GM18502 (cell line): ENCODE measurements at regions not wholly inside any gene's neighbourhood (a gene's known extent, or its start where the extent isn't known, plus 50 kb on each side); places are given as distances from the start of the nearest gene placed in this dataset.

Experiments
- ATAC-seq: cut with Tn5 transposase; IDR thresholded peaks from one replicate; pipeline ENCODE4 v1.9.1; 2021; ENCODE audit warnings: mild to moderate bottlenecking; ENCODE audit not compliant: unreplicated experiment, poor library complexity

- no peak for ATAC-seq
These were observed 51.6 kb upstream of the ATF3 start for GRCh38 chr1:212556822-212557549.

- peak; percentile 40 for ATAC-seq
These were observed 50.5 kb upstream of the ATF3 start for GRCh38 chr1:212557739-212558692.

GRCh38 chr1:212558693-212559480 lies 49.7 kb upstream of the ATF3 start:
- ATAC-seq: peak; percentile 96
